ENCODE measurements at regions not wholly inside any gene's neighbourhood (a gene's known extent, or its start where the extent isn't known, plus 50 kb on each side); places are given as distances from the start of the nearest gene placed in this dataset.

DNA sequence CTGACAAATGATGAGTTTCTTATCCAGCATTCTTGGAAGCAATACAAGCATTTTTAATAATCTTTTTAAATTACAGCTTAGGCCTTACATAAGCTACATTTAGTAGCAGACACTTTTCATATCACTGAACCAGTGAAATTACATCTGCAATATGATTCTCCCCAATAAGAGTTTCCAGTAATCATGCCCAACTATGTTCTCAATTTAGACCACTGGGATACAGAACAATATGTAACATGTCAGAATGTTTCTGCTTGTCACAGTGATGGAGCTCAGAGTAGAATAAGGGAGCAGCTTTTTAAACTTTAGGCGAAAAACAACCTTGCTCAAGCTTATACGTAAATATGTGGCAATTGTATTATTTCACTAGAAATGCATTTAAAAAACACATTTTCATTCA lies 1132.2 kb downstream of the FAT4 start (continued):
- TF ChIP-seq, protein P1, sequence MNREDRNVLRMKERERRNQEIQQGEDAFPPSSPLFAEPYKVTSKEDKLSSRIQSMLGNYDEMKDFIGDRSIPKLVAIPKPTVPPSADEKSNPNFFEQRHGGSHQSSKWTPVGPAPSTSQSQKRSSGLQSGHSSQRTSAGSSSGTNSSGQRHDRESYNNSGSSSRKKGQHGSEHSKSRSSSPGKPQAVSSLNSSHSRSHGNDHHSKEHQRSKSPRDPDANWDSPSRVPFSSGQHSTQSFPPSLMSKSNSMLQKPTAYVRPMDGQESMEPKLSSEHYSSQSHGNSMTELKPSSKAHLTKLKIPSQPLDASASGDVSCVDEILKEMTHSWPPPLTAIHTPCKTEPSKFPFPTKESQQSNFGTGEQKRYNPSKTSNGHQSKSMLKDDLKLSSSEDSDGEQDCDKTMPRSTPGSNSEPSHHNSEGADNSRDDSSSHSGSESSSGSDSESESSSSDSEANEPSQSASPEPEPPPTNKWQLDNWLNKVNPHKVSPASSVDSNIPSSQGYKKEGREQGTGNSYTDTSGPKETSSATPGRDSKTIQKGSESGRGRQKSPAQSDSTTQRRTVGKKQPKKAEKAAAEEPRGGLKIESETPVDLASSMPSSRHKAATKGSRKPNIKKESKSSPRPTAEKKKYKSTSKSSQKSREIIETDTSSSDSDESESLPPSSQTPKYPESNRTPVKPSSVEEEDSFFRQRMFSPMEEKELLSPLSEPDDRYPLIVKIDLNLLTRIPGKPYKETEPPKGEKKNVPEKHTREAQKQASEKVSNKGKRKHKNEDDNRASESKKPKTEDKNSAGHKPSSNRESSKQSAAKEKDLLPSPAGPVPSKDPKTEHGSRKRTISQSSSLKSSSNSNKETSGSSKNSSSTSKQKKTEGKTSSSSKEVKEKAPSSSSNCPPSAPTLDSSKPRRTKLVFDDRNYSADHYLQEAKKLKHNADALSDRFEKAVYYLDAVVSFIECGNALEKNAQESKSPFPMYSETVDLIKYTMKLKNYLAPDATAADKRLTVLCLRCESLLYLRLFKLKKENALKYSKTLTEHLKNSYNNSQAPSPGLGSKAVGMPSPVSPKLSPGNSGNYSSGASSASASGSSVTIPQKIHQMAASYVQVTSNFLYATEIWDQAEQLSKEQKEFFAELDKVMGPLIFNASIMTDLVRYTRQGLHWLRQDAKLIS (CRISPR knock-in tag; IDR thresholded peaks at IDR 0.05): no peak
- no peak for TF ChIP-seq ZNF703 (CRISPR knock-in tag; IDR thresholded peaks at IDR 0.05; ENCODE audit: borderline replicate concordance)
- no peak for TF ChIP-seq ZNF350 (CRISPR knock-in tag; IDR thresholded peaks at IDR 0.05; ENCODE audit: borderline replicate concordance, low read depth)
- no peak for TF ChIP-seq AGO2 (optimal IDR thresholded peaks at IDR 0.05; ENCODE audit: low read depth, low read length)
- TF ChIP-seq, protein P2, sequence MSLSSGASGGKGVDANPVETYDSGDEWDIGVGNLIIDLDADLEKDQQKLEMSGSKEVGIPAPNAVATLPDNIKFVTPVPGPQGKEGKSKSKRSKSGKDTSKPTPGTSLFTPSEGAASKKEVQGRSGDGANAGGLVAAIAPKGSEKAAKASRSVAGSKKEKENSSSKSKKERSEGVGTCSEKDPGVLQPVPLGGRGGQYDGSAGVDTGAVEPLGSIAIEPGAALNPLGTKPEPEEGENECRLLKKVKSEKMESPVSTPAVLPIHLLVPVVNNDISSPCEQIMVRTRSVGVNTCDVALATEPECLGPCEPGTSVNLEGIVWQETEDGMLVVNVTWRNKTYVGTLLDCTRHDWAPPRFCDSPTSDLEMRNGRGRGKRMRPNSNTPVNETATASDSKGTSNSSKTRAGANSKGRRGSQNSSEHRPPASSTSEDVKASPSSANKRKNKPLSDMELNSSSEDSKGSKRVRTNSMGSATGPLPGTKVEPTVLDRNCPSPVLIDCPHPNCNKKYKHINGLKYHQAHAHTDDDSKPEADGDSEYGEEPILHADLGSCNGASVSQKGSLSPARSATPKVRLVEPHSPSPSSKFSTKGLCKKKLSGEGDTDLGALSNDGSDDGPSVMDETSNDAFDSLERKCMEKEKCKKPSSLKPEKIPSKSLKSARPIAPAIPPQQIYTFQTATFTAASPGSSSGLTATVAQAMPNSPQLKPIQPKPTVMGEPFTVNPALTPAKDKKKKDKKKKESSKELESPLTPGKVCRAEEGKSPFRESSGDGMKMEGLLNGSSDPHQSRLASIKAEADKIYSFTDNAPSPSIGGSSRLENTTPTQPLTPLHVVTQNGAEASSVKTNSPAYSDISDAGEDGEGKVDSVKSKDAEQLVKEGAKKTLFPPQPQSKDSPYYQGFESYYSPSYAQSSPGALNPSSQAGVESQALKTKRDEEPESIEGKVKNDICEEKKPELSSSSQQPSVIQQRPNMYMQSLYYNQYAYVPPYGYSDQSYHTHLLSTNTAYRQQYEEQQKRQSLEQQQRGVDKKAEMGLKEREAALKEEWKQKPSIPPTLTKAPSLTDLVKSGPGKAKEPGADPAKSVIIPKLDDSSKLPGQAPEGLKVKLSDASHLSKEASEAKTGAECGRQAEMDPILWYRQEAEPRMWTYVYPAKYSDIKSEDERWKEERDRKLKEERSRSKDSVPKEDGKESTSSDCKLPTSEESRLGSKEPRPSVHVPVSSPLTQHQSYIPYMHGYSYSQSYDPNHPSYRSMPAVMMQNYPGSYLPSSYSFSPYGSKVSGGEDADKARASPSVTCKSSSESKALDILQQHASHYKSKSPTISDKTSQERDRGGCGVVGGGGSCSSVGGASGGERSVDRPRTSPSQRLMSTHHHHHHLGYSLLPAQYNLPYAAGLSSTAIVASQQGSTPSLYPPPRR (CRISPR knock-in tag; IDR thresholded peaks at IDR 0.05; ENCODE audit: borderline replicate concordance): no peak
- no peak for TF ChIP-seq ZZZ3 (CRISPR knock-in tag; IDR thresholded peaks at IDR 0.05; ENCODE audit: borderline replicate concordance)
- no peak for TF ChIP-seq ZNF670 (CRISPR knock-in tag; IDR thresholded peaks at IDR 0.05; ENCODE audit: borderline replicate concordance)
